H1 (cell line): ENCODE measurements at regions not wholly inside any gene's neighbourhood (a gene's known extent, or its start where the extent isn't known, plus 50 kb on each side); places are given as distances from the start of the nearest gene placed in this dataset.

Source experiments
- EZH2 ChIP-seq: fragments of 200-600 bp; sonication (generic); IDR thresholded peaks from 2 replicates; pipeline ENCODE4 v1.7.1; 2012; ENCODE audit warnings: low read depth, mild to moderate bottlenecking, moderate library complexity, low read length, inconsistent platforms; ENCODE audit not compliant: severe bottlenecking
- SRF ChIP-seq: IDR thresholded peaks from 2 replicates; pipeline ENCODE4 v1.6.1; 2011; ENCODE audit warnings: mild to moderate bottlenecking, low read depth, low read length, moderate library complexity

DNA sequence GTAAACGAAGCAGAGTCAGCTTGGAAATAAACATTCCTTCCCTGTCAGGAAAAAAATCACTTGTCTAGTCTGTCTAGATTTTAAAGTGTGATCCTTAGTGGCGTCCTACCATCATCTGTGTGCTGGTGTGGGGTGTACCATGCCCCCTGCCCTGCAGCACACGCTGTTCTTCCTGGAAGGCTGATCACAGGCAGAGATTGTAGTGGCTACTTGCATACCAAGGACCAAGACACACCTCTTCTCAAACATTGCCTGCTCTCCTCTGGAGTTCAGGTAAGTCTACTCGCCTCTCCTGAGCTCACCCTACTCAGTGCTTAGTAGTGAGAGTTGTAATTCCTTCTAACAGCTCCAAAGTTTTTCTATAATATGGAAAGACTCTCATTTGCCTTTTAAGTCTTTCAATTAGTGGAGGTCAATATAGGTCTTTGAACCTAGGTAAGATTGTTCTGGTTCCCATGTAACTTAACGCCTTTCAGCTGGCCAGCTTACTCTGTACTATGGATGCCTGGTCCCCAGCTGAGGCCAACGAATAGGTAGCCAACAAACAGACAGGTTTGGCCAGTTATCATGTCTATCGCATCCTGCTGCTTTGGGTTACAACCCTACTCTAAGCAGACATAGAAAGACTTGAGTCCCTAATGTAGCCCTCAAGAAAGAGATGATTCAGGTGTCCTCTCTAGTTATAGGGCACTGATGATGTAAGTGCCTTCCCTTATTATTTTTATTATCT lies 55.4 kb downstream of the XCL1 start (continued):
- no peak for TF ChIP-seq EZH2
- TF ChIP-seq SRF = no peak
